GM19025 (cell line): ENCODE measurements at regions not wholly inside any gene's neighbourhood (a gene's known extent, or its start where the extent isn't known, plus 50 kb on each side); places are given as distances from the start of the nearest gene placed in this dataset.

Experiments used
- ATAC-seq: cut with Tn5 transposase; IDR thresholded peaks from one replicate; pipeline ENCODE4 v1.9.1; 2021; ENCODE audit warnings: mild to moderate bottlenecking, low read depth, moderate library complexity; ENCODE audit not compliant: unreplicated experiment

GRCh38 chr14:61891810-61892209, 129.6 kb downstream of the SNAPC1 start:
- ATAC-seq = no peak

GRCh38 chr14:61893371-61893940, 131.2 kb downstream of the SNAPC1 start:
- no peak for ATAC-seq

GRCh38 chr14:61894452-61895077, 132.3 kb downstream of the SNAPC1 start:
- no peak for ATAC-seq

- no peak for ATAC-seq
Observed at GRCh38 chr14:61897300-61897699, 135.1 kb downstream of the SNAPC1 start.

GRCh38 chr14:61898568-61898967, 136.3 kb downstream of the SNAPC1 start:
- ATAC-seq = no peak

GRCh38 chr14:61899497-61899896, 137.3 kb downstream of the SNAPC1 start:
- ATAC-seq = no peak

- ATAC-seq = no peak
Observed at GRCh38 chr14:61904946-61905345, 142.7 kb downstream of the SNAPC1 start.

- ATAC-seq = no peak
Observed at GRCh38 chr14:61911574-61911973, 149.4 kb downstream of the SNAPC1 start.

GRCh38 chr14:61918998-61919397, 156.8 kb downstream of the SNAPC1 start:
- no peak for ATAC-seq

GRCh38 chr14:61923348-61923747, 161.1 kb downstream of the SNAPC1 start:
- ATAC-seq = no peak

GRCh38 chr14:61925043-61925442, 162.8 kb downstream of the SNAPC1 start:
- ATAC-seq = no peak

GRCh38 chr14:61925732-61926435, 163.7 kb downstream of the SNAPC1 start:
- ATAC-seq = no peak

- ATAC-seq = no peak
Observed at GRCh38 chr14:61927060-61927459, 164.8 kb downstream of the SNAPC1 start.

GRCh38 chr14:61927520-61927919, 165.3 kb downstream of the SNAPC1 start:
- ATAC-seq = no peak

- no peak for ATAC-seq
Observed at GRCh38 chr14:61928300-61928699, 166.1 kb downstream of the SNAPC1 start.

GRCh38 chr14:61928701-61929100, 166.5 kb downstream of the SNAPC1 start:
- no peak for ATAC-seq

- no peak for ATAC-seq
Observed at GRCh38 chr14:61929651-61930050, 167.4 kb downstream of the SNAPC1 start.

- no peak for ATAC-seq
Observed at GRCh38 chr14:61930101-61930857, 168.1 kb downstream of the SNAPC1 start.

- no peak for ATAC-seq
Observed at GRCh38 chr14:61932974-61933373, 170.8 kb downstream of the SNAPC1 start.

GRCh38 chr14:61934385-61934784, 172.2 kb downstream of the SNAPC1 start:
- ATAC-seq = no peak

GRCh38 chr14:61939776-61940175, 177.6 kb downstream of the SNAPC1 start:
- ATAC-seq = no peak
